CD4-positive, alpha-beta T cell (primary cell): ENCODE measurements at regions not wholly inside any gene's neighbourhood (a gene's known extent, or its start where the extent isn't known, plus 50 kb on each side); places are given as distances from the start of the nearest gene placed in this dataset.

Experiments used
- ATAC-seq: fragments of 200-7000 bp; cut with Tn5 transposase; one replicate; pipeline ENCODE4 v1.10.0; 2022; ENCODE audit warnings: mild to moderate bottlenecking; ENCODE audit not compliant: poor library complexity
- CTCF ChIA-PET: fragments of 350-600 bp; sonication (Branson Sonifier 250); formaldehyde crosslinking; loops from one replicate; lab custom pipeline; 2021; ENCODE audit warnings: antibody characterized with exemption, inconsistent platforms; lab: Charles Lee
- POLR2A ChIA-PET: fragments of 350-600 bp; sonication (Branson Sonifier 250); formaldehyde crosslinking; loops from one replicate; lab custom pipeline; 2021; ENCODE audit warnings: antibody characterized with exemption, inconsistent platforms; lab: Charles Lee
- DNase-seq, 14 experiments: peaks; one replicate each; pipeline ENCODE4 v3.0.0-alpha.2; 2013 to 2020; ENCODE audit warnings: mixed read lengths in 2 of 14
- H3K27ac ChIP-seq, 2 donors: one replicate each; pipeline versions ENCODE4 v1.5.1 to v1.7.0; 2013; ENCODE audit warnings: low read length in 2 of 2, low read depth in 1 of 2, mild to moderate bottlenecking in 1 of 2
- H3K27me3 ChIP-seq, 2 experiments: 1 replicate in 1 of 2; 2 replicates in 1 of 2; pipeline versions ENCODE4 v1.6.1 to v1.7.0; 2013; ENCODE audit warnings: low read length in 2 of 2, control low read depth in 1 of 2, mild to moderate bottlenecking in 1 of 2, moderate library complexity in 1 of 2; ENCODE audit not compliant: insufficient read depth in 2 of 2, control insufficient read depth in 1 of 2
- H3K36me3 ChIP-seq: one replicate; pipeline ENCODE4 v1.6.1; 2013; ENCODE audit warnings: low read length, control low read depth; ENCODE audit not compliant: insufficient read depth
- H3K4me1 ChIP-seq: one replicate; pipeline ENCODE4 v1.6.1; 2013; ENCODE audit warnings: low read length, control low read depth; ENCODE audit not compliant: insufficient read depth
- H3K4me3 ChIP-seq: one replicate; pipeline ENCODE4 v1.5.1; 2013; ENCODE audit warnings: mild to moderate bottlenecking, low read length, moderate library complexity
- H3K9me3 ChIP-seq, 2 experiments: 1 replicate in 1 of 2; 2 replicates in 1 of 2; pipeline versions ENCODE4 v1.6.1 to v1.7.0; 2013; ENCODE audit warnings: low read length in 2 of 2, mild to moderate bottlenecking in 2 of 2, control low read depth in 1 of 2, moderate library complexity in 1 of 2; ENCODE audit not compliant: control insufficient read depth in 1 of 2, insufficient read depth in 1 of 2
- H3K27ac Mint-ChIP-seq: one replicate; pipeline ENCODE4 v1.8.0; 2020; ENCODE audit warnings: mixed read lengths
- H3K27me3 Mint-ChIP-seq: one replicate; pipeline ENCODE4 v1.8.0; 2021; ENCODE audit warnings: mixed read lengths
- H3K36me3 Mint-ChIP-seq: one replicate; pipeline ENCODE4 v1.8.0; 2021; ENCODE audit warnings: low read depth, mixed read lengths
- H3K4me1 Mint-ChIP-seq: one replicate; pipeline ENCODE4 v1.8.0; 2021; ENCODE audit warnings: low read depth, mixed read lengths
- H3K4me3 Mint-ChIP-seq: one replicate; pipeline ENCODE4 v1.8.0; 2020; ENCODE audit warnings: mild to moderate bottlenecking, mixed read lengths
- H3K9me3 Mint-ChIP-seq: one replicate; pipeline ENCODE4 v1.8.0; 2020; ENCODE audit warnings: mixed read lengths
- intact Hi-C, 2 experiments: fragments of 100-400 bp; cut with DNase I in 1 of 2; cut with micrococcal nuclease in 1 of 2; formaldehyde crosslinking; loops; one replicate each; pipeline versions ENCODE4 v1.15.1 to v1.9.0; 2023 to 2025; cut with DNase I, micrococcal nuclease
- TF ChIP-seq, protein P1 (sequence below): fragments of 200-600 bp; IDR thresholded peaks from one replicate; pipeline ENCODE4 v1.8.0; 2022; ENCODE audit warnings: antibody characterized with exemption, mild to moderate bottlenecking

DNA sequence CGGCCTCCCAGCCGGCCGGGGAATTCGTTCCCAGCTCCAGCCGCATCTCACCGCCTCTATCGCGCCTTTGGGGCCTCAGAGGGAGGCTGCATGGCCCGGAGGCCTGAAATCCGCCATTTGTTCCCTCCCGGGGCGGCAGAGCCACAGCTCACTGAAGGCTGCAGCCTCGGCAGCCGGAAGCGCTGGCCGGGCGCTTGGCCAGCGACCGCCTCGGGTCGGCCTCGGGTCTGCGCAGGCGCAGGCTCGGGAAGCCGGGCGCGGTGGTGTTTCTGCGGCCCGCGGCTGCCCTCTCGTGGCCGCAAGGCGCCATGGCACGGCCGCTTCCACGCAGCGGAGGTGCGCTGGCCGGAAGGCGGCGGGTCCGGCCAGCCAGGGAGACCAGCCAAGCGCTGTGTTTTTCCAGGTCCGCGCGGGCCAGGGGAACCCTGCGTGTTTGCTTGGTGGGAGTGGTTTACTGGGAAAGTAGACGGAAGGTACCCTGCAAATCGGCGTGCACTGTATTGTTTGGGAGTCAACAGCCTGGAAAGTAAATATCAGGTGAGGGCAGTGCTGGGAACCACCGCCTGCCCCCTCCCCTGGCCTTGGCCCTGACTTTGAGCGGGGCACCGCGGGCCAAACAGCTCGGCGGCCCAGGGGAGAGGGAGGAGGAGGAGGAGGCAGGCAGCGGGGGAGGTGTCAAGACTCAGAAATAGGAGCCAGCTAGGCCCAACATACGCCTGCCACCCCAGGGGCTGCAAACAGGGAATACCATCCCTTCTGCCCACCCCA, 52.7 kb upstream of the CD34 start:
- H3K27me3 Mint-ChIP-seq: peaks cover 31% of the 10 kb centered on the region
- no peak overlapping the region for H3K27ac ChIP-seq

DNA sequence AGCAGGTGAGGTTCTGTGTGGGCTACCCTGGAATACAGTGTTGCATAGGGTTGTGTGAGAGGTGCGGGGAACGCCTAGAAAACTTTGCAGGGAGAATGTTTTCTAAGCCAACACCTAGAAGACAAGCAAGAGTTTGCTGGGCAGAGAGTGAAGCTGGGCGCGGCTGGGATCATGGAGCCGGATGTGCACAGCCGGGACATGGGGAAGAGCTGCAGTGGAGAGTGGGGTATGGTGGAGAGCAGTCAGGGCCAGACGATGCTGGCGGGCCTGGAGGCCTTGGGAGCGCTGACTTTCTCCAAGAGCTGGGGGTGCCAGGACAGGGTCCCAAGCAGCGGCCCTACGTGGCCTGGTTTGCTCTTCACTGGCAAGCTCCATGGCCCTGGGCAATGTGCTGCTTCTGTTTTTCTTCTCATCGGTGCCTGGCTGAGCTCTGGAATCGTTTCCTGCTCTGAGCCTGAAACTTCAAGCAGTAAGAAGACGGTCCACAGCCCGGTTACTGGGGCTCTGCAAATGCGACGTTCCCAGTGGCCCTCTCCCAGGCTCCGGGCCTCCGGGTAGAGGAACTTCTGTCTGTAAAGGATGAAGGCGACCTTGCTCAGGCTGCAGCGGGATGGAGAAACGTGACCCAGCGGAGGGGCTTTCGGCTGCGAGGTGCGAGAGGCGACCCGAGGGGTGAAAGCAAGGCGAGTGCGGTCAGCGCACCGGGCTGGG, 51.9 kb upstream of the CD34 start:
- Histone ChIP-seq H3K4me1 (peaks cover 23% of the 10 kb centered on the region), H3K27ac (no peak overlapping the region), H3K9me3 (no peaks in the 10 kb centered on the region), H3K4me3 (peak overlapping the region; percentile 86), H3K36me3 (no peaks in the 10 kb centered on the region), H3K27me3 (peaks cover 20 to 35% of the 10 kb centered on the region in 2 experiments)
- H3K27ac Mint-ChIP-seq: no peak overlapping the region
- TF ChIP-seq, protein P1, sequence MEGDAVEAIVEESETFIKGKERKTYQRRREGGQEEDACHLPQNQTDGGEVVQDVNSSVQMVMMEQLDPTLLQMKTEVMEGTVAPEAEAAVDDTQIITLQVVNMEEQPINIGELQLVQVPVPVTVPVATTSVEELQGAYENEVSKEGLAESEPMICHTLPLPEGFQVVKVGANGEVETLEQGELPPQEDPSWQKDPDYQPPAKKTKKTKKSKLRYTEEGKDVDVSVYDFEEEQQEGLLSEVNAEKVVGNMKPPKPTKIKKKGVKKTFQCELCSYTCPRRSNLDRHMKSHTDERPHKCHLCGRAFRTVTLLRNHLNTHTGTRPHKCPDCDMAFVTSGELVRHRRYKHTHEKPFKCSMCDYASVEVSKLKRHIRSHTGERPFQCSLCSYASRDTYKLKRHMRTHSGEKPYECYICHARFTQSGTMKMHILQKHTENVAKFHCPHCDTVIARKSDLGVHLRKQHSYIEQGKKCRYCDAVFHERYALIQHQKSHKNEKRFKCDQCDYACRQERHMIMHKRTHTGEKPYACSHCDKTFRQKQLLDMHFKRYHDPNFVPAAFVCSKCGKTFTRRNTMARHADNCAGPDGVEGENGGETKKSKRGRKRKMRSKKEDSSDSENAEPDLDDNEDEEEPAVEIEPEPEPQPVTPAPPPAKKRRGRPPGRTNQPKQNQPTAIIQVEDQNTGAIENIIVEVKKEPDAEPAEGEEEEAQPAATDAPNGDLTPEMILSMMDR: no peak
- intact Hi-C loops: loop anchor here (1.0 to 10.0 kb wide), 7 partner anchors 77 to 308 kb away; no protein-coding TSS in a partner anchor
- no peaks in the 10 kb centered on the region for H3K36me3 Mint-ChIP-seq
- no peaks in the 10 kb centered on the region for H3K9me3 Mint-ChIP-seq
- CTCF ChIA-PET: interaction anchor here (0.6 to 2.0 kb wide), 17 partner anchors 11 to 463 kb away, joined by 3 to 22 read pairs (median 4); no protein-coding TSS in a partner anchor
- DNase-seq (peak in 6 of 14 experiments; percentile 3 to 44 (median 14)), ATAC-seq (no peak)
- H3K4me1 Mint-ChIP-seq: peaks cover 8% of the 10 kb centered on the region
- H3K27me3 Mint-ChIP-seq: peaks cover 39% of the 10 kb centered on the region
- POLR2A ChIA-PET: interaction anchor here (0.6 to 2.2 kb wide), 17 partner anchors 10 to 211 kb away, joined by 3 to 19 read pairs (median 5); partner anchors contain the start of gene CD46
- H3K4me3 Mint-ChIP-seq: peak overlapping the region; percentile 79

More for the DNA sequence above, 52.7 kb upstream of the CD34 start:
- POLR2A ChIA-PET: interaction anchor here (0.6 to 2.2 kb wide), 17 partner anchors 11 to 211 kb away, joined by 3 to 19 read pairs (median 5); partner anchors contain the start of gene CD46
- Mint-ChIP-seq H3K9me3 (no peaks in the 10 kb centered on the region), H3K4me1 (peaks cover 8% of the 10 kb centered on the region), H3K27ac (no peak overlapping the region), H3K36me3 (no peaks in the 10 kb centered on the region), H3K4me3 (peak overlapping the region; percentile 79)
- intact Hi-C loops: loop anchor here (1.0 to 10.0 kb wide), 6 partner anchors 79 to 309 kb away; no protein-coding TSS in a partner anchor
- CTCF ChIA-PET: interaction anchor here (0.6 to 2.0 kb wide), 17 partner anchors 12 to 464 kb away, joined by 3 to 22 read pairs (median 4); no protein-coding TSS in a partner anchor
- DNase-seq (peak; percentile 61 to 92 (median 79)), ATAC-seq (peak; percentile 90)
- H3K4me3 ChIP-seq: peak overlapping the region; percentile 86
- TF ChIP-seq, protein P1: peak; percentile 97
- H3K27me3 ChIP-seq: peaks cover 15 to 27% of the 10 kb centered on the region in 2 experiments
- no peaks in the 10 kb centered on the region for H3K36me3 ChIP-seq
- H3K9me3 ChIP-seq: no peaks in the 10 kb centered on the region
- H3K4me1 ChIP-seq: peaks cover 23% of the 10 kb centered on the region
